WI38 (cell line): ENCODE measurements at regions not wholly inside any gene's neighbourhood (a gene's known extent, or its start where the extent isn't known, plus 50 kb on each side); places are given as distances from the start of the nearest gene placed in this dataset.

Experiments
- H3K4me3 ChIP-seq: 2 replicates; pipeline ENCODE4 v1.5.1; 2011; ENCODE audit warnings: low read depth, mild to moderate bottlenecking, control low read depth, low read length
- TF ChIP-seq, protein P1 (sequence below): IDR thresholded peaks from 2 replicates; pipeline ENCODE4 v1.5.1; 2012; ENCODE audit warnings: low read depth, mild to moderate bottlenecking, control low read depth, low read length

DNA sequence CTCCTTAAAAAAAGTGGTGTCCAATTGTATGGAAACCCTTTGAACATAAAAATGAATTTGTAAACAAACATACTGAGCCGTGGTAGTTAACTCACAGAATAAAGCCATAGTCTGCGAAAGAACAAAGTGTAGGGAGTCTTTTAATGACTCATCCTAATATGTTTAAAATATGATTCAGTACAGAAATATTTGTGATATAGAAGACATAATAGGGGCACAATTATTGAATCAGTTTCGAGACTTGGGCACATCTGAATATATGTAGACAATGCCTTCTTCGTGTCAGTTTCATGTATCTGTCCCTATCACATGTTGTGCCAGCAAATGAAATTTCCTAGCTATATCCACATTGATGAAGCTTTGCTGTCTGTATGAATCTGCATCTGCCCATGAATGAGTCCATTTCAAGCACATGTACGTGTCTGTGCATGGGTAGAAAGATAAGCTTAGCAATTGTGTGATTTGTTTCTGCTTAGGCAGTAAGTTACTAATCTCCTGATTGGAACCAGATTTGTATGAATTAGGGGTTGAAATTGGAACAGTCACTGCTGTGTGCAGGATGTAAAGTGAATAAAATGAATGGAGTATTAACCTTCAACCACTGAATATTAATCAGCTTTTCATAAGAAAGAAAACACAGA lies 112.5 kb upstream of the SOX9 start:
- no peak overlapping the region for H3K4me3 ChIP-seq
- TF ChIP-seq, protein P1, sequence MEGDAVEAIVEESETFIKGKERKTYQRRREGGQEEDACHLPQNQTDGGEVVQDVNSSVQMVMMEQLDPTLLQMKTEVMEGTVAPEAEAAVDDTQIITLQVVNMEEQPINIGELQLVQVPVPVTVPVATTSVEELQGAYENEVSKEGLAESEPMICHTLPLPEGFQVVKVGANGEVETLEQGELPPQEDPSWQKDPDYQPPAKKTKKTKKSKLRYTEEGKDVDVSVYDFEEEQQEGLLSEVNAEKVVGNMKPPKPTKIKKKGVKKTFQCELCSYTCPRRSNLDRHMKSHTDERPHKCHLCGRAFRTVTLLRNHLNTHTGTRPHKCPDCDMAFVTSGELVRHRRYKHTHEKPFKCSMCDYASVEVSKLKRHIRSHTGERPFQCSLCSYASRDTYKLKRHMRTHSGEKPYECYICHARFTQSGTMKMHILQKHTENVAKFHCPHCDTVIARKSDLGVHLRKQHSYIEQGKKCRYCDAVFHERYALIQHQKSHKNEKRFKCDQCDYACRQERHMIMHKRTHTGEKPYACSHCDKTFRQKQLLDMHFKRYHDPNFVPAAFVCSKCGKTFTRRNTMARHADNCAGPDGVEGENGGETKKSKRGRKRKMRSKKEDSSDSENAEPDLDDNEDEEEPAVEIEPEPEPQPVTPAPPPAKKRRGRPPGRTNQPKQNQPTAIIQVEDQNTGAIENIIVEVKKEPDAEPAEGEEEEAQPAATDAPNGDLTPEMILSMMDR = no peak

DNA sequence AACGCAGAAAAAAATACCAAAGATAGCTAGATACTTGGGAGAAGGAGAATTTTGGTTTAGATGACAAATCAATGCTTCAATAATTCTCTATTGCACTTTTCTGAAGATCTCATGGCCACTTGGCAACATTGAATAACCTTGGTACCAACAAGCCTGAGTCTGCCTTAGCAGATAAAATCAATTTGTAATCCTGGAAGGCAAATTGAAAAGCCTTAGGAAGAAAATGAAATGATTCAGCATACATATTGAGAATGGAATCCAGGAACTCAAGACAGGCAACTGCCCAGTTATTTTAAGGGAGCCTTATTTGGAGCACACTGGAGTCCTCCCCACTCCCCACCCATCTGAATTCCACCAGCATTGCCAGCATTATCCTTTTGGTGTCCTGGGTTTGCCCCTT lies 109.3 kb upstream of the SOX9 start:
- TF ChIP-seq, protein P1 = no peak
- no peak overlapping the region for H3K4me3 ChIP-seq

DNA sequence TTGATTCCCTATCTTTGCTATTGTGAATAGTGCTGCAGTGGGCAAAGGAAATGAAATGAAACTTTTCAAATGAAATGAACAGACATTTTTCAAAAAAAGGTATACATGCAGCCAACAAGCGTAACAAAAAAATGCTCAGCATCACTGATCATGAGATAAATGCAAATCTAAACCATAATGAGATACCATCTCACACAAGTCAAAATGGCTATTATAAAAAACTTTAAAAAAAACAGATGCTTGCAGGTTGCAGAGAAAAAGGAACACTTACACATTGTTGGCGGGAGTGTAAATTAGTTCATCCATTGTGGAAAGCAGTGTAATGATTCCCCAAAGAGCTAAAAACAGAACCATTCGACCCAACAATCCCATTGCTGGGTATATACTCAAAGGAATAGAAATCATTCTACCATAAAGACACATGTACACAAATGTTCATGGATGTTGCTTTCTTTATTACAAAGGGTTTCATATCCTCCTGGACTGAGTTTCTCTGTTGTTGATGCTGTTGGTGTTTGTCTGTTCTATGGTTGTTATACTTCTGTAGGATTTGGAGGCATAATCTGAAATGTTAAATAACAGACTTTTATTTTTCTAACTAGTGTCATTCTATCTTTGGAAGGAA lies 99.3 kb upstream of the SOX9 start:
- TF ChIP-seq, protein P1 = no peak
- H3K4me3 ChIP-seq = no peak overlapping the region

DNA sequence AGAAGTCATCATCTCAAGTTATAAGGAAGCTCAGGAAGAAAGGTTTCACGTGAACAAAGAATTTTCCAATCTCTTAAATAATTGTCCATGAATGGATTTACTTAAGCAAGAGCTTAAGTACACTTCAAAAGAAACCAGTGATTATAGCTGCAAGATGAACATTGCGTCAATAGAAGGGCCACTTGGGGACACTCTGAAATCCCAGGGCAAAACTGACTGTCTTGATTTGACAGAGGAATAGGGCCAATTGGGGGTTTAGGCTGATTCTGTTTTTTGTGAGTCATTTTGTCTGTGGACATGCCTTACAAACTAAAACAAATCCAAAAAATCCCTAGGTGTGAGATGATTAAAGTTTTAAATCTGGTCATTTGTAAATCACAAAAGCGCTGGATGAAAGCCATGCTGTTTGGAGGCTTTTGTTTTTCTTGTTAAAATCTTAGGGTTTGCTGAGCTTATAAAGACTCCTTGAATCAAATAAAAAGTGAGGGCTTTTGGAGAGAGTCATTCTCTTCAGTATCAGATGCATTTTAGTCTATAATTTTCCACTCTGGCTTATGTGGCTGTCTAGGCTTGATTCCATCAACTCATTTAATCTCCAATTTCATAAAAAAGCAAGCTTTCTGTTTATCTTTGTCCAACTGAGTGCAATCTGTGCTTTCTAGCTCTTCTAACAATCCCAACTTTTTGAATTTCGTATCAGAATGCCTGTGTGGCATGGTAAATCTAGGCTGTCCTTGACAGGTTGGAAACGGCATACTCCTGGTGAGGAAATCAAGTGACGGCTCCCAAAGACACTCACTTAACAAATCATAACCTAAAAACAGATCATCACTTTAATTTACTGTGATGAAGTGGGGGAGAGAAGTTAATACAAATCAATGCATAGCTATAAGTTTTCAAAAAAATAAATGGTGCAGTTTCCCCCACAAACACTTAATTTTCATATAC lies 98.2 kb upstream of the SOX9 start:
- no peak overlapping the region for H3K4me3 ChIP-seq
- TF ChIP-seq, protein P1 = no peak

DNA sequence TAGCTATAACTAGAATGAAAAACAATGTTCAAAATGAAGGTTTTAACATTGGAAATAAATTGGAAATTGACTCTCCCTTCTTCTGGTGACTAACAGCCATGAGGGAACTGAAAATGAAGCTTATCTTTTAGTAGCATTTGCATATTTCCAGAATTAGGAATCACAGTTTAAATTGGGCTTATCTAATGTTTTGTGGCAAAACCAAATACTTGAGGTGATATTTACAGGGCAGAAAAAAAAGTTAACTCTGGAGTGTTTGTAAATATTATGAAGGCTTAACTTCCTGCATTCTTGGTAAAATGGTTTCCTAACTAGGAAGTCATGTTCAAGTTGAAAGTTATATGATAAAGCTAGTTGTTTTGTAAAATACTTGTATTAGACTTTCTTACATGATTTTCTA lies 96.4 kb upstream of the SOX9 start:
- TF ChIP-seq, protein P1 = no peak
- H3K4me3 ChIP-seq = no peak overlapping the region

DNA sequence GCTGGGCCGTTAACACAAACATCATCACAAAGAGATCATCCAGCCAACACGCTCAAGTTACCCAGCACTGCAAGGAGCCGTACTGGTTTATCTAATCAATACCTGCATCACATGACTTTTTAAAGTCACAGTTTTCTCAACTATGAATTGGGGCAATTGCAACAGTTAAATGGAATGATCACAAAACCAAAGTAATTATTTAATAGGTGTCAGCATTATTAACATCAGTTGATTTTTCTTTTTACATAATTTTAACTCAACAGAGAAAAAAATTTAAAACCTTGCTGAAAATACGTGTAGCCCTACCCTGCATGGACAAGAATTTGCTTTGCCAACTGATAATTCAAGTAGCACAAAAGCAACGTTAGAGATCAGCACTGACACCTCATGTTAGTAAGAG lies 95.7 kb upstream of the SOX9 start:
- TF ChIP-seq, protein P1 = no peak
- H3K4me3 ChIP-seq = no peak overlapping the region
